K562 (cell line): ENCODE measurements at regions not wholly inside any gene's neighbourhood (a gene's known extent, or its start where the extent isn't known, plus 50 kb on each side); places are given as distances from the start of the nearest gene placed in this dataset.
A peak's percentile ranks its signal among the peaks of the same experiment; 100 is the strongest.

Source experiments
- AFF4 ChIP-seq: sonication (generic); formaldehyde crosslinking; IDR thresholded peaks from 2 replicates; pipeline ENCODE4 v1.8.0; 2023; ENCODE audit warnings: mild to moderate bottlenecking, missing genetic modification reagents
- ETS1 ChIP-seq: conservative IDR thresholded peaks from 2 replicates; pipeline ENCODE4 v1.6.1; 2011; ENCODE audit warnings: low read depth, mild to moderate bottlenecking, low read length; ENCODE audit not compliant: control insufficient read depth
- HMGN3 ChIP-seq: IDR thresholded peaks from 2 replicates; pipeline ENCODE4 v1.6.1; 2011; ENCODE audit warnings: borderline replicate concordance, low read depth, mild to moderate bottlenecking, mixed read lengths, low read length; ENCODE audit not compliant: insufficient read length; ENCODE audit errors: extremely low read depth
- HNRNPL ChIP-seq: fragments of 200-400 bp; formaldehyde crosslinking; IDR thresholded peaks from 2 replicates; pipeline ENCODE4 v1.6.1; 2017; ENCODE audit warnings: low read depth, mild to moderate bottlenecking, low read length
- HNRNPLL ChIP-seq: fragments of 200-400 bp; formaldehyde crosslinking; IDR thresholded peaks from 2 replicates; pipeline ENCODE4 v1.6.1; 2017; ENCODE audit warnings: low read length, low read depth, mild to moderate bottlenecking; ENCODE audit not compliant: poor library complexity, severe bottlenecking
- IFI16 ChIP-seq: fragments of 250-450 bp; sonication (Bioruptor Pico); IDR thresholded peaks from 2 replicates; pipeline ENCODE4 v2.1.2; 2022; ENCODE audit warnings: mild to moderate bottlenecking, inconsistent platforms
- KLF13 ChIP-seq: fragments of 450-650 bp; IDR thresholded peaks from 2 replicates; pipeline ENCODE4 v1.6.1; 2016; ENCODE audit warnings: missing genetic modification characterization, low read depth, mild to moderate bottlenecking, missing compliant biosample characterization, moderate library complexity, borderline replicate concordance
- MIER1 ChIP-seq: fragments of 450-650 bp; IDR thresholded peaks from 2 replicates; pipeline ENCODE4 v1.6.1; 2016; ENCODE audit warnings: antibody characterized with exemption, mild to moderate bottlenecking, low read depth
- MTA3 ChIP-seq: fragments of 450-650 bp; formaldehyde crosslinking; IDR thresholded peaks from 2 replicates; pipeline ENCODE4 v1.6.1; 2017; ENCODE audit warnings: mild to moderate bottlenecking, borderline replicate concordance
- PHF21A ChIP-seq: fragments of 450-650 bp; IDR thresholded peaks from 2 replicates; pipeline ENCODE4 v1.6.1; 2017; ENCODE audit warnings: low read depth, borderline replicate concordance
- PPARD ChIP-seq: fragments of 250-450 bp; sonication (Bioruptor Pico); IDR thresholded peaks from 2 replicates; pipeline ENCODE4 v1.8.0; 2022; ENCODE audit warnings: inconsistent platforms, mild to moderate bottlenecking, moderate library complexity
- SIN3A ChIP-seq, 2 experiments: fragments of 150-350 bp in 1 of 2; IDR thresholded peaks; 2 replicates each; pipeline ENCODE4 v1.6.1; 2011 to 2016; ENCODE audit warnings: borderline replicate concordance in 2 of 2, low read depth in 2 of 2, low read length in 2 of 2, mild to moderate bottlenecking in 2 of 2, moderate library complexity in 2 of 2; ENCODE audit not compliant: control insufficient read depth in 1 of 2
- SMC3 ChIP-seq: conservative IDR thresholded peaks from 2 replicates; pipeline ENCODE4 v1.6.1; 2011; ENCODE audit warnings: low read depth, low read length, improper control_type of control experiment; ENCODE audit not compliant: insufficient read depth
- TAF1 ChIP-seq: IDR thresholded peaks from 2 replicates; pipeline ENCODE4 v1.6.1; 2011; ENCODE audit warnings: mild to moderate bottlenecking, low read length, moderate library complexity; ENCODE audit not compliant: insufficient read depth, control insufficient read depth, severe bottlenecking; ENCODE audit errors: extremely low read depth
- UBTF ChIP-seq, 2 experiments: IDR thresholded peaks; 2 replicates each; pipeline ENCODE4 v1.6.1; 2012; ENCODE audit warnings: improper control_type of control experiment in 2 of 2, low read depth in 2 of 2, low read length in 2 of 2, borderline replicate concordance in 1 of 2
- ZBED1 ChIP-seq: IDR thresholded peaks from 2 replicates; pipeline ENCODE4 v1.6.1; 2014
- ZFX ChIP-seq: sonication (generic); formaldehyde crosslinking; IDR thresholded peaks from 2 replicates; pipeline ENCODE4 v1.8.0; 2022; ENCODE audit warnings: mild to moderate bottlenecking, missing genetic modification reagents, moderate library complexity
- ZNF57 ChIP-seq: fragments of 450-650 bp; formaldehyde crosslinking; IDR thresholded peaks from 2 replicates; pipeline ENCODE4 v1.4.0; 2020; ENCODE audit warnings: mild to moderate bottlenecking, moderate library complexity
- ZNF586 ChIP-seq: fragments of 450-650 bp; formaldehyde crosslinking; conservative IDR thresholded peaks from 2 replicates; pipeline ENCODE4 v1.4.0; 2020; ENCODE audit warnings: mild to moderate bottlenecking, moderate library complexity

GRCh38 chr5:28809811-28810750 lies 1771.7 kb upstream of the CDH9 start (continued):
- peak in 1 of 2 experiments; percentile 67; a peak in 1 of 4 replicates for TF ChIP-seq SIN3A (IDR thresholded peaks at IDR 0.05; ENCODE audit: borderline replicate concordance in 2 of 2, control insufficient read depth in 1 of 2, low read depth in 2 of 2, low read length in 2 of 2)
- 0 out of 2 replicates have a peak, but pooled peaks have one; percentile 34 for TF ChIP-seq AFF4 (CRISPR knock-in tag)
- TF ChIP-seq HNRNPL: peak; percentile 80; the same call in 1 of the 2 replicates
- TF ChIP-seq PPARD (CRISPR knock-in tag): no peak
- 0 out of 4 replicates have a peak, but pooled peaks of 1 of the 2 experiments have one; percentile 42 for TF ChIP-seq UBTF (IDR thresholded peaks at IDR 0.05; ENCODE audit: borderline replicate concordance in 1 of 2, low read depth in 2 of 2, low read length in 2 of 2)
- TF ChIP-seq MIER1: no peak
- no peak for TF ChIP-seq SMC3
- no peak for TF ChIP-seq ZBED1
- peak; percentile 37; the same call in 1 of the 2 replicates for TF ChIP-seq MTA3
- TF ChIP-seq ZFX: peak; percentile 79
- no peak for TF ChIP-seq KLF13 (tag)
- no peak for TF ChIP-seq ZNF586 (CRISPR knock-in tag)
- TF ChIP-seq PHF21A: peak; percentile 74; the same call in 1 of the 2 replicates
- TF ChIP-seq TAF1: peak; percentile 52
- TF ChIP-seq HNRNPLL: peak; percentile 74
- TF ChIP-seq HMGN3: peak; percentile 53
- TF ChIP-seq IFI16 (CRISPR knock-in tag): no peak
- TF ChIP-seq ZNF57 (CRISPR knock-in tag): no peak
- no peak for TF ChIP-seq ETS1
